ENCODE measurements at regions not wholly inside any gene's neighbourhood (a gene's known extent, or its start where the extent isn't known, plus 50 kb on each side); places are given as distances from the start of the nearest gene placed in this dataset.

DNA sequence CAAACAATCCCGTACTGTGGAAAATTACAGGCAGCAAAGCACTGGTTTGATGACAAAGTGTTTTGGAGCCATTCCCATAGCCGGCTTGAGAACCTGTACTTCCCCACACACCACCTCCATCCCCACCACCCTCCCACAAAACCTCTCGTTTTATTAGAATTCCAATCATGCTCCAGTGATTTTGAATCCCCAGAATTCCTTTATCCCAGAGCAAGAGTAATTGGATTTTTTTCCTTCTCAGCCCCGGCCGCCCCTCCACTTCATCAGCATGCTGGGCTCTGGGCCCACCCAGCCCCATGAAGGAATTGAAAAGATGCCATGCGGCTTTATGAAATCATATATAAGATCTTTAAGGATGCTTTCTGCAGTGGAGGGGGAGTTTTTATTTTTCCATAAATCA is 136.6 kb downstream of the OMA1 start:
- TF ChIP-seq, protein P1, sequence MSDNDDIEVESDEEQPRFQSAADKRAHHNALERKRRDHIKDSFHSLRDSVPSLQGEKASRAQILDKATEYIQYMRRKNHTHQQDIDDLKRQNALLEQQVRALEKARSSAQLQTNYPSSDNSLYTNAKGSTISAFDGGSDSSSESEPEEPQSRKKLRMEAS (IDR thresholded peaks at IDR 0.05; ENCODE audit: low read depth), result no peak
- TF ChIP-seq, protein P2, sequence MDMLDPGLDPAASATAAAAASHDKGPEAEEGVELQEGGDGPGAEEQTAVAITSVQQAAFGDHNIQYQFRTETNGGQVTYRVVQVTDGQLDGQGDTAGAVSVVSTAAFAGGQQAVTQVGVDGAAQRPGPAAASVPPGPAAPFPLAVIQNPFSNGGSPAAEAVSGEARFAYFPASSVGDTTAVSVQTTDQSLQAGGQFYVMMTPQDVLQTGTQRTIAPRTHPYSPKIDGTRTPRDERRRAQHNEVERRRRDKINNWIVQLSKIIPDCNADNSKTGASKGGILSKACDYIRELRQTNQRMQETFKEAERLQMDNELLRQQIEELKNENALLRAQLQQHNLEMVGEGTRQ (IDR thresholded peaks at IDR 0.05; ENCODE audit: borderline replicate concordance, low read depth, low read length), result no peak
- TF ChIP-seq, protein P3, sequence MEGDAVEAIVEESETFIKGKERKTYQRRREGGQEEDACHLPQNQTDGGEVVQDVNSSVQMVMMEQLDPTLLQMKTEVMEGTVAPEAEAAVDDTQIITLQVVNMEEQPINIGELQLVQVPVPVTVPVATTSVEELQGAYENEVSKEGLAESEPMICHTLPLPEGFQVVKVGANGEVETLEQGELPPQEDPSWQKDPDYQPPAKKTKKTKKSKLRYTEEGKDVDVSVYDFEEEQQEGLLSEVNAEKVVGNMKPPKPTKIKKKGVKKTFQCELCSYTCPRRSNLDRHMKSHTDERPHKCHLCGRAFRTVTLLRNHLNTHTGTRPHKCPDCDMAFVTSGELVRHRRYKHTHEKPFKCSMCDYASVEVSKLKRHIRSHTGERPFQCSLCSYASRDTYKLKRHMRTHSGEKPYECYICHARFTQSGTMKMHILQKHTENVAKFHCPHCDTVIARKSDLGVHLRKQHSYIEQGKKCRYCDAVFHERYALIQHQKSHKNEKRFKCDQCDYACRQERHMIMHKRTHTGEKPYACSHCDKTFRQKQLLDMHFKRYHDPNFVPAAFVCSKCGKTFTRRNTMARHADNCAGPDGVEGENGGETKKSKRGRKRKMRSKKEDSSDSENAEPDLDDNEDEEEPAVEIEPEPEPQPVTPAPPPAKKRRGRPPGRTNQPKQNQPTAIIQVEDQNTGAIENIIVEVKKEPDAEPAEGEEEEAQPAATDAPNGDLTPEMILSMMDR (IDR thresholded peaks at IDR 0.05), result no peak
- TF ChIP-seq, protein P4, sequence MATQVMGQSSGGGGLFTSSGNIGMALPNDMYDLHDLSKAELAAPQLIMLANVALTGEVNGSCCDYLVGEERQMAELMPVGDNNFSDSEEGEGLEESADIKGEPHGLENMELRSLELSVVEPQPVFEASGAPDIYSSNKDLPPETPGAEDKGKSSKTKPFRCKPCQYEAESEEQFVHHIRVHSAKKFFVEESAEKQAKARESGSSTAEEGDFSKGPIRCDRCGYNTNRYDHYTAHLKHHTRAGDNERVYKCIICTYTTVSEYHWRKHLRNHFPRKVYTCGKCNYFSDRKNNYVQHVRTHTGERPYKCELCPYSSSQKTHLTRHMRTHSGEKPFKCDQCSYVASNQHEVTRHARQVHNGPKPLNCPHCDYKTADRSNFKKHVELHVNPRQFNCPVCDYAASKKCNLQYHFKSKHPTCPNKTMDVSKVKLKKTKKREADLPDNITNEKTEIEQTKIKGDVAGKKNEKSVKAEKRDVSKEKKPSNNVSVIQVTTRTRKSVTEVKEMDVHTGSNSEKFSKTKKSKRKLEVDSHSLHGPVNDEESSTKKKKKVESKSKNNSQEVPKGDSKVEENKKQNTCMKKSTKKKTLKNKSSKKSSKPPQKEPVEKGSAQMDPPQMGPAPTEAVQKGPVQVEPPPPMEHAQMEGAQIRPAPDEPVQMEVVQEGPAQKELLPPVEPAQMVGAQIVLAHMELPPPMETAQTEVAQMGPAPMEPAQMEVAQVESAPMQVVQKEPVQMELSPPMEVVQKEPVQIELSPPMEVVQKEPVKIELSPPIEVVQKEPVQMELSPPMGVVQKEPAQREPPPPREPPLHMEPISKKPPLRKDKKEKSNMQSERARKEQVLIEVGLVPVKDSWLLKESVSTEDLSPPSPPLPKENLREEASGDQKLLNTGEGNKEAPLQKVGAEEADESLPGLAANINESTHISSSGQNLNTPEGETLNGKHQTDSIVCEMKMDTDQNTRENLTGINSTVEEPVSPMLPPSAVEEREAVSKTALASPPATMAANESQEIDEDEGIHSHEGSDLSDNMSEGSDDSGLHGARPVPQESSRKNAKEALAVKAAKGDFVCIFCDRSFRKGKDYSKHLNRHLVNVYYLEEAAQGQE (IDR thresholded peaks at IDR 0.05; ENCODE audit: low read depth, low read length), result no peak
- TF ChIP-seq POLR2AphosphoS5 (IDR thresholded peaks at IDR 0.05; ENCODE audit: low read depth, low read length) (no peak), TCF12 (IDR thresholded peaks at IDR 0.05) (no peak), SIN3A (IDR thresholded peaks at IDR 0.05; ENCODE audit: borderline replicate concordance, low read depth, low read length) (no peak), FOXM1 (IDR thresholded peaks at IDR 0.05; ENCODE audit: low read depth) (no peak), RFX5 (IDR thresholded peaks at IDR 0.05; ENCODE audit: low read length) (no peak)

Data from SK-N-SH (cell line).